ENCODE measurements at regions not wholly inside any gene's neighbourhood (a gene's known extent, or its start where the extent isn't known, plus 50 kb on each side); places are given as distances from the start of the nearest gene placed in this dataset.
"Not testable (repeated sequence)": the region's sequence is repeated elsewhere in the genome, so short reads cannot be mapped to it uniquely, and the experiment has no call there.

GRCh38 chr2:87654136-87654814 lies 93.6 kb upstream of the PLGLB2 start:
- not testable (repeated sequence) for DNase-seq

DNA sequence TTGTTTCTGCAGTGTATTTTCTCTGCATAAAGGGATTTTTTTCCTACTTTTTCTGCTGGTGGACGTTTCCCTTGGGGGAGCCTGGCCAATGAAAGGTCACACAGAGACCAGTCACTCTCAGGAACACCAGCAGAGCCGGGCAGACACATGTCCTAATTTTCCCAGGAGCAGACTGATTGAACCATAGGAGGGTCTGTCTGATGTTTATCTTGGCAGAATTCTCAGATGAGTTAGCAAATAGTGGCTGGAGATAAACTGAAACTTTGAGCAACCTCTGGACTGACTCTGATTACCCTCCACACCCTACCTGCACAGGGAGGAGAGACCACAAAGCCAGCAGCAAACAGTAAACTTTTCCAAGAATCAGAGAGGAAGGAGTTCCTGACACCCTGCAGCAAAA lies 90.0 kb upstream of the PLGLB2 start:
- not testable (repeated sequence) for DNase-seq

DNA sequence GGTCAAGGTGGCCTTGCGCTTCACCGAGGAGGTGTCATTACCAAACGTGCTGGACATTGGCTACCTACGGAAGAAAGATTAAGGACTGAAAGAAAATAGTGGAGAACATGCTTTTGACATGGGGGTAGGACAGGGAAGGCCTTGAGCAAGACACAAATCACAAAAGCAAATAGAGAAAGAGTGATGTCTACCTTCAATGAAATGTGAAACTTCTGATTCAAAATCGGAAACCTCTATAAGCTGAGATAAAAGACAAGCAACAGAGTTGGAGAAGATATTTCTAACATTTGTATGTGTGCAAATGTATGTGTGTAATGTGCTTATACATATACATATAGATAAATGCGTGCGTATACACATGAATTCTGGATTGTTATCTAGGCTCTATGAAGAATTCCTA lies 89.5 kb upstream of the PLGLB2 start:
- peak in 1 of 5 experiments; percentile 41 for DNase-seq

DNA sequence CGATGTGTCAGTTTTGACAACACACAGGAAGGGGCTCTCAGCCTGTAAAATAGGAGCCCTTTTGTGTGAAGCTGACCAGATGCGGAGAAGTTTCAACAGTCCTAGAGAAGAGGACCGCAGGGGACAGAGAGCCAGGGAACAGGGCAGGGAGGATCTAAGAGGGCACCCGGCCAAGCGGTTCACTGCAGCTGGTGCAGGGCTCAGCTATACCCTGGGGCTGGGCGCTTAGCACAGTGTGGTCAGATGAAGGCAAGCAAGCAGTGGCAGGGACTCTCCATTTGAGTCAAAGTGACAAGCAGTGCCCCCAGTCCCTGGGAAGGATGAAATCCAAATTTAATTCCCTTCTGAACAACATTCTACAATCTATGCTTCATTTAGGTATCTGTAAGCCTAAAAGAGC lies 88.9 kb upstream of the PLGLB2 start:
- not testable (repeated sequence) for DNase-seq

GRCh38 chr2:87660164-87660563 lies 87.7 kb upstream of the PLGLB2 start:
- not testable (repeated sequence) for DNase-seq

DNA sequence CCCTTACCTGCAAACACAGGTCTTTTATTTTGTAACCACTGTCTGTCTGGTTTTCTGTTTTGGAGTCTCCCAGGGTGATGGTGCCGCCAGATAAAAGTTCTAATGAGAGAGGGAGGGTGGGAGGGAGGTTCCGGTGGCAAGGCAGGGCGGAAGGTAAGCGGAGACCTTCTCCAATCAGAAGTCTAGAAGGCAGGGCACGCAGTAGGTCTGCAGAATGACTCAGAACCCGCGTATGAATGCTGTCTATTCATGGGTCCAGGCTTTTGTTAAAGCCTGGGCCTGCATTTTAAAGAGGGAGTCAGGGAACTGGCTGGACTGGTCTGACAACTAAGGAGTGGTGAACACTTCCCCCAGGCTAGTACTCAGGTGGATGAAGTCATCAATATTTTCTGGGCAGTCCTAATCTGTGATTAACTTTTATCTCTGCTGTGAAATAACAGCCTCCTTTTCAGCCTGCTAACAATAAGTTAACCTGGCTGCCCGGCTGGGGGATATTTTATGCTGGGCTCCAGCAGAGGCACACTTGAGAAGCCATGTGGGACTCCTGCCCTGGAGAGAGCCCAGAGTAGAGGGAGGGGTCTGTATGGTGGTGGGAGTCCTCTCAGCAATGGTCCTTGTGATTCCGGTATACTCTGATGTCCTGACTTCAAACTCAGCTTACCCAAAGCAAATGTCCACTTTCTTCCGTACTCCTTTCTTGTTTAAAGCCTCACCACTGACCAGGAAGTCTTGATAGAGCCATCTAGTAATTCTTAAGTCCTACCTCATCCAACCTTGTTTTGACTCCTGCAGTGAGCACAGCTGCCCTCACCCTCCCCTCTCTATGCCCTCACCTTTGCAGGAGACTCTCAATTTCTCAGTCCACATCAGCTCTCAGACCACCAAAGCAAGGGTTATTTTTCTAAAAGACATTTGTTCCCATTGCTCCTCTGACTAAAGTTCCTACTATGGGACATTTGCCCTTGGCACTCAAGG lies 85.3 kb upstream of the PLGLB2 start:
- DNase-seq: not testable (repeated sequence)

GRCh38 chr2:87663347-87663746 lies 84.5 kb upstream of the PLGLB2 start:
- DNase-seq: not testable (repeated sequence)

- not testable (repeated sequence) for DNase-seq
These were observed 80.9 kb upstream of the PLGLB2 start for GRCh38 chr2:87667027-87667426.

DNA sequence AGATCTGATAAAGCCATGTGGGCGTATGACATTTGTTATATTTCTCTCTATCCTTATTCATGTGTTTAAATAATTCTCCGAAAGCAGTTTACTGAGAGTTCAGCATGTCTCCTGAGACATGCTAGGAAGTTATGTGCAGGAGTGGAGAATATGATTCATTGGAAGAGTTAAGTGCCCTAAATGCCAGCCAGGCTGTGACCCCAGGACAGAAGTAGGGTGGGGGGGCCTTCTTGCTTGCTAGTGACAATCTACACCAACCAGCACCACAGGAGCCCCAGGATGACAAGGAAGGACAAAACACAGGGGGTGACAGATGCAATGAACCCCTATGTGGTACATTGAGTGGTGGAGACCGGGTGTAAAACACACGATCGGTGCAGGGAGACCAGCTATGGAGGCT lies 79.5 kb upstream of the PLGLB2 start:
- not testable (repeated sequence) for DNase-seq

DNA sequence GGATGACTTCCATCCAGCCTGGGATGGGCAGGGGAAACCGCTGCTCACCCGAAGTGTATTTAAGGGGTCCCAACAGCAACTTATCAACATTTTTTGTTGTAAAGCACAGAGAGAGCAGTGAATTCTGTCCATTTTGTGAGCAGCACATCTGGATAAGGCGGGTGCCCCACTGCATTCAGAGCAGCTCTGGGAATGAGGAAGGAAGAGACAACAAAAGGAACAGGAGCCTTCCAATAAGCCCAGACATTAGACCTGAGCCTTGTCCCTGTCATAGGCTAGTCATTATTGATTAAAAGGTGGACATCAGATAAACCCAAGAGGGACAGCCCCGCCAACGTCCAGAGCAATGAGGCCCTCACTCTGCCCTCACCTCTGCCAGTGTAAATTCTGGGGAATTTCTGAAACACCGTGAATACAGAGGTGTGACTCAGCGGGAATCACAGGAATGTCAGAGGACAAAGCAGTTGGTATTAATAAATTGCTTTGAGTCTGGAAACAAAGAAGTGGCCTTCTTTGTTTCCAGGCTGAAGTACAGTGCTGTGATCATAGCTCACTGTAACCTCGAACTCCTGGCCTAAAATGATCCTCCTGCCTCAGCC lies 78.2 kb upstream of the PLGLB2 start:
- not testable (repeated sequence) for DNase-seq

DNA sequence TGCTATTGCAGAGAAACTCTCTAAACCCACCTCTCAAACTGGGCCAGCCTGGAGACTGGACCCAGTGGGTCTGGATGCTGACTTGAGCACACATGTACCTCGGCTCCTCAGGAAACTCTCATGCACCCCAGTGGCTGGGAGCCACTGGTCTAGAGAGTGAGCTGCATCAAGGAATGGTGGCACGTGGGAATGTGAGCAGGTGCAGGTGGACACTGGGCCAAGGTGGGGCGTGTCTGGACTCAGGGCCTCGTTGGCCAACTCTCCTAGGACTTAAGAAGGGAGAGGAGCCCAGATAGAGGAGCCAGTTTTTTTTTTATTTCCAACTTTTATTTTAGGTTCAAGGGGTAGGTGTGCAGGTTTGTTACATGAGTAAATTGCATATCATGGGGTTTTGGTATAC lies 75.5 kb upstream of the PLGLB2 start:
- DNase-seq: not testable (repeated sequence)

GRCh38 chr2:87674729-87675128 lies 73.2 kb upstream of the PLGLB2 start:
- not testable (repeated sequence) for DNase-seq

- not testable (repeated sequence) for DNase-seq
These were observed 72.4 kb upstream of the PLGLB2 start for GRCh38 chr2:87675487-87675886.

- not testable (repeated sequence) for DNase-seq
These were observed 70.4 kb upstream of the PLGLB2 start for GRCh38 chr2:87677421-87677923.

DNA sequence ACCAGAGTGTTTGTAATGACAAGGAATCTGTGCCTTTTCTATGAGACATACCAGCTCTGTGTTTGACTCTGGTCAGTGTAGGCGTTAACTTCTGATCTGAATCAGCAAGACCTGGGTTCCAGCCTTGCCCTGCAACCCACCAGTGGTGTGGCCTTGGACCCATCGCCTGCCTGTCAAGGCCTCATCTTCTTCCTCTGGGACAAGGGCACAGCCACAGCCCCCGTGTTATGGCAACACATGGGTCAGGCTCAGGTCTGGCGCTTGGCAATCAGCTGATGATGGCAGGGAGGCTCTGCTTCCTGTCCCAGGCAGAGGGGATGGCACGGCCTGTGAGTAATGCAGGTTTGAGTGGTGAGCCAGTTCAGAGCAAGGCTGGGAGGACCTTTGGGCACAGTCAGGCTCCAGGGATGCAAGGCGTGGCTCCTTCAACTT lies 69.1 kb upstream of the PLGLB2 start:
- DNase-seq: not testable (repeated sequence)

DNA sequence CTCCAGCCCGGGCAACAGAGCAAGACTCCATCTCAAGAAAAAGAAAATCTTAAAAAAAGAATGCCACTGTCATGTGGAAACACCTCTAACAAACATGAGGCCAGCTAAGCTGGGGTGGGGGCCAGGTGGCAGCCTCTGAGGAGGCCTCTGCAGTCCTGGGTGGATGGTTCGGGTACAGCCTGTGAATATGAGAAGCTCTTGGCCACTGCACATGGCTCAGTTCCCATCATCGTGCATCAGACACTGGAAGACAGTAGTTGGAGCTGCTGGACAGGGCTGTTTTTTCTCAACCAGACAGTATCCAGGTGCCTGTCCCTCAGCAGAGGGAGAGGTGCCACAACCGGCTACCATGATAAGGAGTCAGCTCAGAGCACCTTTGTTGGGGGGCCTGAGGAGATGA lies 67.9 kb upstream of the PLGLB2 start:
- not testable (repeated sequence) for DNase-seq

DNA sequence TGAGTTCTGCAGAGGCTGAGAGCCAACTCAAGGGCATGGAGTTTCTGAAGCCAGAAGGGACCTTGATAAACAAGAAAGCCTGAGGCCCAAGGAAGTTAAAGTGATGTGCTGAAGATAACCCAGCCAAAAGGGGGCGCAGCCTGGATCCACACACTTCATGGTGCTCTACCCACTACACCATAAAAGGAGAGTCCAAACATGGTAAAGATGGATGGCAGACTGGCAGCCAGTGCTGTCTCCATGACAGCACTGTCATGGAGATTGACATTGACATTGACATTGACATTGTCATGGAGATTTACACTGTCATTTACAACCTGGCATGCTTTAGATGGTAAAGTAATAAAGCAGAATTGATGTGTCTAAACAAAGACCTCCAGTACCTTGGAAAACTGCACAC lies 67.2 kb upstream of the PLGLB2 start:
- DNase-seq: not testable (repeated sequence)

DNA sequence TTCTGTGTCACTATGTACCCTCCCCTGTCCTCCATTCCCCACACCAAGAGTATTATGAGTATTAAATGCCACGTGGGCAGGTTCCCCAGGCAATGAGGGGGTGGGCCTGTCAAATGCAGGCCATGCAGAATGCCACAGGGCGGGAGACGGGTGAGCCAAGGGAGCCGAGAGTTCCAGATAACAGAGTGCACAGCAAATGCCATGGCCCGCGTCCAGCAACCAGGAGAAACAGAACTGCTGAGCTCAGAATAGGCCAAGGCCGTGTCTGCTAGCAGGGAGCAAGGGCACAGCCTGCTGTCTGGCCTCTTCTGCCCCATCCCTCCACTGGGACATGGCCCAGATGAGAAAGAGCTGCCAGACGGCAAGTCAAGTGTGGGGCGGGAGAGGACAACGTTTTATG lies 64.4 kb upstream of the PLGLB2 start:
- not testable (repeated sequence) for DNase-seq

DNA sequence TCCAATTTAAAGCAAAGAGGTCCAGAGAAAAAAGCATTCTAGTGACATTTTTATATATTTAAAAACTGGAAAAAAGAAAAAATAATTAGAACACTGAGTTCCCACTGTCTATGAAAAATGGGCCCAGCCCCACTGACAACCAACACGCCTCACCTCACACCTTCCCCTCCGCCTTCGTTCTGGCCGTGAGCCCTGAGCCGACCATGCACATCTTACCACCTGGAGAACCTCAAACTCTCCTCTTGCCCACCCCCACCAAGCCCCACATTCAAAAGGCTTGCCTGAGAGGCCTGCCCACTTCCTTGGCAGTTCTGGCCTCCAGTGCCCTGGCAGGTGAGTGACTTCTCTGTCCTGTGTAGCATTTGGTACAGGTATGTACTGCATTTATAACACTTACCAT lies 63.9 kb upstream of the PLGLB2 start:
- not testable (repeated sequence) for DNase-seq

- not testable (repeated sequence) for DNase-seq
These were observed 62.3 kb upstream of the PLGLB2 start for GRCh38 chr2:87685558-87685957.

- not testable (repeated sequence) for DNase-seq
These were observed 60.9 kb upstream of the PLGLB2 start for GRCh38 chr2:87686873-87687549.

DNA sequence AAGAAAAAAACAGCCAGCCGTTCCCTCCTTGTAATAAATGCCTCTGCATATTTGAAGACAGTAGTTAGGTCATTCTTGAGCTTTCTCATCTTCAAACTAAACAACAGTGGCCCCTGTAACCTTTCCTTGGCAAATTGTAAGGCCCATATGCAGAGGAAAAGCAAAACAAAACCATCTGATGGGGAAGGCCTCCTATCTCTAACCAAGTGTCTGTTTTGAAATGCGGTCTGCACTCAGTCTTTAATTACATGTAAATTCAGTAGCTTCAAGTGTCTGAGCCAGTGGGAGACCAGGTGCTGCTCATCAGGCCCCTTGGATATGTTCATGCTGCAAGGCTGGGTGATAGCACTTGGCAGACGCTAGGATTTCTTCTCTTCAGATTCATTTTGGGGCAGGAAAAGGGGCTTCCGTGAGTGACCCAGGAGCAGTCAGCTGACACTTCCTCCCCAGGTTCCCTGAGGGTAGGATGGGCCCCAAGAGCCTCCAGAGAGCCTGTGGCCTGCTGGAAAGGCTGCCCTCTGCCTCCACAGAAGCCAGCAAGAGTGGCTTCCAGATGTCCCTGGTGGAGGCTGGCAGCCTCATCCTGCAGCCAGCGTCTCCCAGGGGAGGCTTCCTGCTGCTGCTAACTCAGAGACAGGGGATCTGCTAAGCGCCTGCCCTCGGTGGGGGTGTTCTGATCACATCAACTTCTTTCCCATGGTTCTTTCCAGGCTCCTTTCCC lies 60.2 kb upstream of the PLGLB2 start:
- DNase-seq: not testable (repeated sequence)
